ENCODE measurements at regions not wholly inside any gene's neighbourhood (a gene's known extent, or its start where the extent isn't known, plus 50 kb on each side); places are given as distances from the start of the nearest gene placed in this dataset.

GRCh38 chr3:194028434-194029004, 107.4 kb upstream of the HES1 start:
- Histone ChIP-seq H3K9me3 (ENCODE audit: control insufficient read depth, low read length) (no peaks in the 10 kb centered on the region), H3K36me3 (ENCODE audit: control insufficient read depth in 1 of 2, insufficient read depth in 2 of 2, low read length in 1 of 2) (no peaks in the 10 kb centered on the region), H3K27ac (ENCODE audit: low read depth in 1 of 2, low read length in 2 of 2) (no peak overlapping the region), H3K4me3 (ENCODE audit: low read length in 2 of 2) (no peak overlapping the region), H3K4me1 (ENCODE audit: control insufficient read depth in 1 of 2, insufficient read depth in 2 of 2, low read length in 2 of 2) (no peaks in the 10 kb centered on the region), H3K27me3 (ENCODE audit: control insufficient read depth in 1 of 2, insufficient read depth in 2 of 2, low read length in 1 of 2) (no peaks in the 10 kb centered on the region)
- intact Hi-C loops (cut with DNase I): no loop called here
- DNase-seq: no peak
- ATAC-seq (ENCODE audit: low FRiP score): no peak
- WGBS, 2 donors: 95 to 97% methylated on average over 2 of the region's 2 CpGs

GRCh38 chr3:194029846-194030245, 106.1 kb upstream of the HES1 start:
- Histone ChIP-seq H3K27me3 (ENCODE audit: control insufficient read depth in 1 of 2, insufficient read depth in 2 of 2, low read length in 1 of 2) (no peaks in the 10 kb centered on the region), H3K9me3 (ENCODE audit: control insufficient read depth, low read length) (no peaks in the 10 kb centered on the region), H3K4me1 (ENCODE audit: control insufficient read depth in 1 of 2, insufficient read depth in 2 of 2, low read length in 2 of 2) (no peaks in the 10 kb centered on the region), H3K4me3 (ENCODE audit: low read length in 2 of 2) (no peak overlapping the region), H3K36me3 (ENCODE audit: control insufficient read depth in 1 of 2, insufficient read depth in 2 of 2, low read length in 1 of 2) (no peaks in the 10 kb centered on the region), H3K27ac (ENCODE audit: low read depth in 1 of 2, low read length in 2 of 2) (no peak overlapping the region)
- intact Hi-C loops (cut with DNase I): no loop called here
- no peak for DNase-seq
- ATAC-seq (ENCODE audit: low FRiP score): no peak

- Histone ChIP-seq H3K9me3 (ENCODE audit: control insufficient read depth, low read length) (no peaks in the 10 kb centered on the region), H3K4me1 (ENCODE audit: control insufficient read depth in 1 of 2, insufficient read depth in 2 of 2, low read length in 2 of 2) (no peaks in the 10 kb centered on the region), H3K36me3 (ENCODE audit: control insufficient read depth in 1 of 2, insufficient read depth in 2 of 2, low read length in 1 of 2) (no peaks in the 10 kb centered on the region), H3K27ac (ENCODE audit: low read depth in 1 of 2, low read length in 2 of 2) (no peak overlapping the region), H3K27me3 (ENCODE audit: control insufficient read depth in 1 of 2, insufficient read depth in 2 of 2, low read length in 1 of 2) (no peaks in the 10 kb centered on the region), H3K4me3 (ENCODE audit: low read length in 2 of 2) (no peak overlapping the region)
- DNase-seq (no peak), ATAC-seq (ENCODE audit: low FRiP score) (no peak)
- 83 to 91% methylated on average over 4 of the region's 4 CpGs for WGBS, 2 donors
- intact Hi-C loops (cut with DNase I): no loop called here
Measured at GRCh38 chr3:194030372-194030771, 105.6 kb upstream of the HES1 start.

- DNase-seq: no peak
- no peak overlapping the region for H3K27ac ChIP-seq (ENCODE audit: low read depth in 1 of 2, low read length in 2 of 2)
- no peak overlapping the region for H3K4me3 ChIP-seq (ENCODE audit: low read length in 2 of 2)
- no peaks in the 10 kb centered on the region for H3K9me3 ChIP-seq (ENCODE audit: control insufficient read depth, low read length)
- 93 to 96% methylated on average over 9 of the region's 9 CpGs for WGBS, 2 donors
- intact Hi-C loops (cut with DNase I): no loop called here
- no peaks in the 10 kb centered on the region for H3K27me3 ChIP-seq (ENCODE audit: control insufficient read depth in 1 of 2, insufficient read depth in 2 of 2, low read length in 1 of 2)
- no peaks in the 10 kb centered on the region for H3K4me1 ChIP-seq (ENCODE audit: control insufficient read depth in 1 of 2, insufficient read depth in 2 of 2, low read length in 2 of 2)
- ATAC-seq (ENCODE audit: low FRiP score): no peak
- no peaks in the 10 kb centered on the region for H3K36me3 ChIP-seq (ENCODE audit: control insufficient read depth in 1 of 2, insufficient read depth in 2 of 2, low read length in 1 of 2)
Measured at GRCh38 chr3:194031349-194031748, 104.6 kb upstream of the HES1 start.

- H3K4me1 ChIP-seq (ENCODE audit: control insufficient read depth in 1 of 2, insufficient read depth in 2 of 2, low read length in 2 of 2): no peaks in the 10 kb centered on the region
- no peak overlapping the region for H3K27ac ChIP-seq (ENCODE audit: low read depth in 1 of 2, low read length in 2 of 2)
- no peaks in the 10 kb centered on the region for H3K9me3 ChIP-seq (ENCODE audit: control insufficient read depth, low read length)
- ATAC-seq (ENCODE audit: low FRiP score) (no peak), DNase-seq (no peak)
- H3K4me3 ChIP-seq (ENCODE audit: low read length in 2 of 2): no peak overlapping the region
- H3K27me3 ChIP-seq (ENCODE audit: control insufficient read depth in 1 of 2, insufficient read depth in 2 of 2, low read length in 1 of 2): no peaks in the 10 kb centered on the region
- WGBS, 2 donors: 94% methylated on average over 12 of the region's 12 CpGs
- intact Hi-C loops (cut with DNase I): no loop called here
- H3K36me3 ChIP-seq (ENCODE audit: control insufficient read depth in 1 of 2, insufficient read depth in 2 of 2, low read length in 1 of 2): no peaks in the 10 kb centered on the region
Measured at GRCh38 chr3:194031867-194032635, 103.9 kb upstream of the HES1 start.

GRCh38 chr3:194032828-194033435, 103.0 kb upstream of the HES1 start:
- Histone ChIP-seq H3K4me1 (ENCODE audit: control insufficient read depth in 1 of 2, insufficient read depth in 2 of 2, low read length in 2 of 2) (no peaks in the 10 kb centered on the region), H3K9me3 (ENCODE audit: control insufficient read depth, low read length) (no peaks in the 10 kb centered on the region), H3K27me3 (ENCODE audit: control insufficient read depth in 1 of 2, insufficient read depth in 2 of 2, low read length in 1 of 2) (no peaks in the 10 kb centered on the region), H3K27ac (ENCODE audit: low read depth in 1 of 2, low read length in 2 of 2) (no peak overlapping the region), H3K4me3 (ENCODE audit: low read length in 2 of 2) (no peak overlapping the region), H3K36me3 (ENCODE audit: control insufficient read depth in 1 of 2, insufficient read depth in 2 of 2, low read length in 1 of 2) (no peaks in the 10 kb centered on the region)
- intact Hi-C loops (cut with DNase I): no loop called here
- DNase-seq: no peak
- WGBS, 2 donors: 85 to 87% methylated on average over 9 of the region's 9 CpGs
- ATAC-seq (ENCODE audit: low FRiP score): no peak

GRCh38 chr3:194034346-194035336, 101.3 kb upstream of the HES1 start:
- DNase-seq (no peak), ATAC-seq (ENCODE audit: low FRiP score) (no peak)
- no peaks in the 10 kb centered on the region for H3K36me3 ChIP-seq (ENCODE audit: control insufficient read depth in 1 of 2, insufficient read depth in 2 of 2, low read length in 1 of 2)
- H3K4me1 ChIP-seq (ENCODE audit: control insufficient read depth in 1 of 2, insufficient read depth in 2 of 2, low read length in 2 of 2): no peaks in the 10 kb centered on the region
- intact Hi-C loops (cut with DNase I): no loop called here
- H3K4me3 ChIP-seq (ENCODE audit: low read length in 2 of 2): no peak overlapping the region
- H3K27ac ChIP-seq (ENCODE audit: low read depth in 1 of 2, low read length in 2 of 2): no peak overlapping the region
- no peaks in the 10 kb centered on the region for H3K27me3 ChIP-seq (ENCODE audit: control insufficient read depth in 1 of 2, insufficient read depth in 2 of 2, low read length in 1 of 2)
- 94 to 96% methylated on average over 24 of the region's 24 CpGs for WGBS, 2 donors
- H3K9me3 ChIP-seq (ENCODE audit: control insufficient read depth, low read length): no peaks in the 10 kb centered on the region

- intact Hi-C loops (cut with DNase I): no loop called here
Measured at GRCh38 chr3:194035406-194036138, 100.4 kb upstream of the HES1 start.

More at GRCh38 chr3:194035406-194036138, 100.4 kb upstream of the HES1 start:
- H3K4me1 ChIP-seq (ENCODE audit: control insufficient read depth in 1 of 2, insufficient read depth in 2 of 2, low read length in 2 of 2): no peaks in the 10 kb centered on the region
- no peak for ATAC-seq (ENCODE audit: low FRiP score)
- H3K27ac ChIP-seq (ENCODE audit: low read depth in 1 of 2, low read length in 2 of 2): no peak overlapping the region
- no peak overlapping the region for H3K4me3 ChIP-seq (ENCODE audit: low read length in 2 of 2)
- DNase-seq: no peak
- WGBS, 2 donors: 81 to 83% methylated on average over 5 of the region's 5 CpGs
- no peaks in the 10 kb centered on the region for H3K36me3 ChIP-seq (ENCODE audit: control insufficient read depth in 1 of 2, insufficient read depth in 2 of 2, low read length in 1 of 2)
- H3K27me3 ChIP-seq (ENCODE audit: control insufficient read depth in 1 of 2, insufficient read depth in 2 of 2, low read length in 1 of 2): no peaks in the 10 kb centered on the region
- no peaks in the 10 kb centered on the region for H3K9me3 ChIP-seq (ENCODE audit: control insufficient read depth, low read length)

All from aorta (tissue), 5 donors.